Calu3 (cell line): ENCODE measurements at regions not wholly inside any gene's neighbourhood (a gene's known extent, or its start where the extent isn't known, plus 50 kb on each side); places are given as distances from the start of the nearest gene placed in this dataset.

ENCODE experiments used
- BruUV-seq: library from RNA; stranded (reverse); fragments of 400-500 nt; replicated peaks from 2 replicates; lab custom pipeline; 2021; lab: Mats Ljungman, UMichigan
- CTCF ChIA-PET: fragments of 300-600 bp; sonication (Branson Sonifier 250); formaldehyde crosslinking; loops from one replicate; lab custom pipeline; 2022; ENCODE audit warnings: antibody characterized with exemption; lab: Charles Lee
- DNase-seq: peaks from one replicate; pipeline ENCODE4 v3.0.0; 2022
- H3K27ac Mint-ChIP-seq: one replicate; pipeline ENCODE4 v1.8.0; 2022; ENCODE audit warnings: mixed read lengths; ENCODE audit not compliant: unreplicated experiment
- H3K27me3 Mint-ChIP-seq: one replicate; pipeline ENCODE4 v1.8.0; 2022; ENCODE audit warnings: mixed read lengths; ENCODE audit not compliant: unreplicated experiment
- H3K36me3 Mint-ChIP-seq: one replicate; pipeline ENCODE4 v1.8.0; 2022; ENCODE audit warnings: mild to moderate bottlenecking, moderate library complexity, mixed read lengths; ENCODE audit not compliant: insufficient read depth, unreplicated experiment
- H3K4me1 Mint-ChIP-seq: one replicate; pipeline ENCODE4 v1.8.0; 2022; ENCODE audit warnings: mild to moderate bottlenecking, low read depth, mixed read lengths; ENCODE audit not compliant: unreplicated experiment
- H3K4me3 Mint-ChIP-seq: one replicate; pipeline ENCODE4 v1.8.0; 2022; ENCODE audit warnings: mild to moderate bottlenecking, low read depth, moderate library complexity, mixed read lengths; ENCODE audit not compliant: unreplicated experiment
- H3K9me3 Mint-ChIP-seq: one replicate; pipeline ENCODE4 v1.8.0; 2022; ENCODE audit warnings: low read depth, mixed read lengths; ENCODE audit not compliant: unreplicated experiment
- CTCF ChIP-seq: fragments of 200-600 bp; IDR thresholded peaks from one replicate; pipeline ENCODE4 v1.8.0; 2022; ENCODE audit warnings: antibody characterized with exemption; ENCODE audit not compliant: unreplicated experiment
- intact Hi-C: fragments of 100-400 bp; cut with micrococcal nuclease; formaldehyde crosslinking; loops from one replicate; pipeline ENCODE4 v1.10.0; 2022; ENCODE audit not compliant: unreplicated experiment

GRCh38 chr18:77635858-77636257 is 386.2 kb downstream of the GALR1 start:
- Mint-ChIP-seq H3K9me3 (peaks cover 14% of the 10 kb centered on the region), H3K4me3 (no peak overlapping the region), H3K27me3 (no peaks in the 10 kb centered on the region), H3K36me3 (no peaks in the 10 kb centered on the region), H3K4me1 (no peaks in the 10 kb centered on the region), H3K27ac (no peak overlapping the region)
- no TSS peak for BruUV-seq
- CTCF ChIA-PET = no interaction called here
- TF ChIP-seq CTCF = no peak
- intact Hi-C loops = no loop called here
- DNase-seq = no peak

- Mint-ChIP-seq H3K27me3 (no peaks in the 10 kb centered on the region), H3K4me1 (no peaks in the 10 kb centered on the region), H3K27ac (no peak overlapping the region), H3K4me3 (no peak overlapping the region), H3K9me3 (peaks cover 4% of the 10 kb centered on the region), H3K36me3 (no peaks in the 10 kb centered on the region)
- CTCF ChIA-PET = no interaction called here
- TF ChIP-seq CTCF = no peak
- intact Hi-C loops = no loop called here
- no TSS peak for BruUV-seq
- DNase-seq = no peak
These were observed 395.7 kb downstream of the GALR1 start for GRCh38 chr18:77645170-77645872.

GRCh38 chr18:77647472-77647871 is 397.8 kb downstream of the GALR1 start:
- Mint-ChIP-seq H3K9me3 (peaks cover 4% of the 10 kb centered on the region), H3K4me3 (no peak overlapping the region), H3K27me3 (no peaks in the 10 kb centered on the region), H3K4me1 (no peaks in the 10 kb centered on the region), H3K36me3 (no peaks in the 10 kb centered on the region), H3K27ac (no peak overlapping the region)
- no peak for TF ChIP-seq CTCF
- CTCF ChIA-PET = no interaction called here
- no TSS peak for BruUV-seq
- intact Hi-C loops = no loop called here
- DNase-seq = no peak

- no TSS peak for BruUV-seq
- Mint-ChIP-seq H3K9me3 (peaks cover 4% of the 10 kb centered on the region), H3K27ac (no peak overlapping the region), H3K4me1 (no peaks in the 10 kb centered on the region), H3K36me3 (no peaks in the 10 kb centered on the region), H3K4me3 (no peak overlapping the region), H3K27me3 (no peaks in the 10 kb centered on the region)
- CTCF ChIA-PET = no interaction called here
- no peak for TF ChIP-seq CTCF
- no peak for DNase-seq
- intact Hi-C loops = no loop called here
These were observed 398.8 kb downstream of the GALR1 start for GRCh38 chr18:77648411-77648810.
